SK-N-SH (cell line): ENCODE measurements at regions not wholly inside any gene's neighbourhood (a gene's known extent, or its start where the extent isn't known, plus 50 kb on each side); places are given as distances from the start of the nearest gene placed in this dataset.
"Not testable (repeated sequence)": the region's sequence is repeated elsewhere in the genome, so short reads cannot be mapped to it uniquely, and the experiment has no call there.

Experiments
- NFIC ChIP-seq: IDR thresholded peaks from 2 replicates; pipeline ENCODE4 v1.4.0; 2012; ENCODE audit warnings: borderline replicate concordance
- NRF1 ChIP-seq: IDR thresholded peaks from 2 replicates; pipeline ENCODE4 v1.6.1; 2012; ENCODE audit warnings: low read depth, mild to moderate bottlenecking, low read length
- POLR2AphosphoS5 ChIP-seq: IDR thresholded peaks from 2 replicates; pipeline ENCODE4 v1.6.1; 2012; ENCODE audit warnings: low read depth, low read length
- RAD21 ChIP-seq: IDR thresholded peaks from 2 replicates; pipeline ENCODE4 v1.6.1; 2012; ENCODE audit warnings: mild to moderate bottlenecking, low read length
- RXRA ChIP-seq: IDR thresholded peaks from 2 replicates; pipeline ENCODE4 v1.4.0; 2012; ENCODE audit warnings: low read depth, mild to moderate bottlenecking, borderline replicate concordance
- TF ChIP-seq, protein P1 (sequence below): IDR thresholded peaks from 2 replicates; pipeline ENCODE4 v1.4.0; 2012; ENCODE audit warnings: low read depth
- TF ChIP-seq, protein P2 (sequence below): fragments of 200-600 bp; sonication (generic); IDR thresholded peaks from 2 replicates; pipeline ENCODE4 v1.6.1; 2017; ENCODE audit warnings: antibody characterized with exemption, mild to moderate bottlenecking, moderate library complexity
- TF ChIP-seq, protein P3 (sequence below): fragments of 150-350 bp; IDR thresholded peaks from 2 replicates; pipeline ENCODE4 v1.6.1; 2017; ENCODE audit warnings: antibody characterized with exemption, low read length, low read depth, borderline replicate concordance

DNA sequence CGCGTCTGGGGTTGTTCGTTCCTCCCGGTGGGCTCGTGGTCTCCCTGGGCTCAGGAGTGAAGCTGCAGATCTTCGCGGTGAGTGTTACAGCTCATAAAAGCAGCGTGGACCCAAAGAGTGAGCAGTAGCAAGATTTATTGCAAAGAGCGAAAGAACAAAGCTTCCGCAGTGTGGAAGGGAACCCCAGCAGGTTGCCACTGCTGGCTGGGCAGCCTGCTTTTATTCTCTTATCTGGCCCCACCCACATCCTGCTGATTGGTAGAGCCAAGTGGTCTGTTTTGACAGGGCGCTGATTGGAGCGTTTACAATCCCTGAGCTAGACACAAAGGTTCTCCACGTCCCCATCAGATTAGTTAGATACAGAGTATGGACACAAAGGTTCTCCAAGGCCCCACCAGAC lies 1909.2 kb downstream of the ARAP2 start:
- TF ChIP-seq RAD21, NFIC, POLR2AphosphoS5, NRF1, RXRA: not testable (repeated sequence)
- TF ChIP-seq, protein P1, sequence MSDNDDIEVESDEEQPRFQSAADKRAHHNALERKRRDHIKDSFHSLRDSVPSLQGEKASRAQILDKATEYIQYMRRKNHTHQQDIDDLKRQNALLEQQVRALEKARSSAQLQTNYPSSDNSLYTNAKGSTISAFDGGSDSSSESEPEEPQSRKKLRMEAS: not testable (repeated sequence)
- TF ChIP-seq, protein P2, sequence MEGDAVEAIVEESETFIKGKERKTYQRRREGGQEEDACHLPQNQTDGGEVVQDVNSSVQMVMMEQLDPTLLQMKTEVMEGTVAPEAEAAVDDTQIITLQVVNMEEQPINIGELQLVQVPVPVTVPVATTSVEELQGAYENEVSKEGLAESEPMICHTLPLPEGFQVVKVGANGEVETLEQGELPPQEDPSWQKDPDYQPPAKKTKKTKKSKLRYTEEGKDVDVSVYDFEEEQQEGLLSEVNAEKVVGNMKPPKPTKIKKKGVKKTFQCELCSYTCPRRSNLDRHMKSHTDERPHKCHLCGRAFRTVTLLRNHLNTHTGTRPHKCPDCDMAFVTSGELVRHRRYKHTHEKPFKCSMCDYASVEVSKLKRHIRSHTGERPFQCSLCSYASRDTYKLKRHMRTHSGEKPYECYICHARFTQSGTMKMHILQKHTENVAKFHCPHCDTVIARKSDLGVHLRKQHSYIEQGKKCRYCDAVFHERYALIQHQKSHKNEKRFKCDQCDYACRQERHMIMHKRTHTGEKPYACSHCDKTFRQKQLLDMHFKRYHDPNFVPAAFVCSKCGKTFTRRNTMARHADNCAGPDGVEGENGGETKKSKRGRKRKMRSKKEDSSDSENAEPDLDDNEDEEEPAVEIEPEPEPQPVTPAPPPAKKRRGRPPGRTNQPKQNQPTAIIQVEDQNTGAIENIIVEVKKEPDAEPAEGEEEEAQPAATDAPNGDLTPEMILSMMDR: not testable (repeated sequence)
- TF ChIP-seq, protein P3, sequence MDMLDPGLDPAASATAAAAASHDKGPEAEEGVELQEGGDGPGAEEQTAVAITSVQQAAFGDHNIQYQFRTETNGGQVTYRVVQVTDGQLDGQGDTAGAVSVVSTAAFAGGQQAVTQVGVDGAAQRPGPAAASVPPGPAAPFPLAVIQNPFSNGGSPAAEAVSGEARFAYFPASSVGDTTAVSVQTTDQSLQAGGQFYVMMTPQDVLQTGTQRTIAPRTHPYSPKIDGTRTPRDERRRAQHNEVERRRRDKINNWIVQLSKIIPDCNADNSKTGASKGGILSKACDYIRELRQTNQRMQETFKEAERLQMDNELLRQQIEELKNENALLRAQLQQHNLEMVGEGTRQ: not testable (repeated sequence)
